IMR-90 (cell line): ENCODE measurements at regions not wholly inside any gene's neighbourhood (a gene's known extent, or its start where the extent isn't known, plus 50 kb on each side); places are given as distances from the start of the nearest gene placed in this dataset.

Source experiments
- ATAC-seq: fragments of 200-7000 bp; cut with Tn5 transposase; 2 replicates; pipeline ENCODE4 v1.9.1; 2020; ENCODE audit warnings: low read depth, mild to moderate bottlenecking, moderate library complexity
- BruUV-seq: library from RNA; stranded (reverse); fragments of 400-500 nt; replicated peaks from 2 replicates; lab custom pipeline; 2021; lab: Mats Ljungman, UMichigan
- CTCF ChIA-PET: fragments of 300-600 bp; formaldehyde crosslinking; extraction: SDS; loops from one replicate; lab custom pipeline; 2021; ENCODE audit warnings: antibody characterized with exemption; lab: Yijun Ruan, JAX
- POLR2A ChIA-PET: fragments of 300-600 bp; sonication (Branson Sonifier 250); formaldehyde crosslinking; loops from one replicate; lab custom pipeline; 2022; ENCODE audit warnings: antibody characterized with exemption; ENCODE audit not compliant: unreplicated experiment; lab: Charles Lee
- DNase-seq: peaks from one replicate; pipeline ENCODE4 v3.0.0; 2013
- H2AFZ ChIP-seq: replicated peaks from 2 replicates; pipeline ENCODE3; 2013; ENCODE audit warnings: low read length, mild to moderate bottlenecking; ENCODE audit not compliant: poor library complexity
- H2AK5ac ChIP-seq: 2 replicates; pipeline ENCODE4 v1.6.1; 2013; ENCODE audit warnings: low read depth, low read length, inconsistent platforms
- H2AK9ac ChIP-seq: replicated peaks from 2 replicates; pipeline ENCODE3; 2013; ENCODE audit warnings: mild to moderate bottlenecking, low read depth, low read length, moderate library complexity; ENCODE audit not compliant: poor library complexity
- H2BK120ac ChIP-seq: 2 replicates; pipeline ENCODE4 v1.6.1; 2013; ENCODE audit warnings: low read depth, low read length, inconsistent platforms
- H2BK15ac ChIP-seq: 3 replicates; pipeline ENCODE4 v1.6.1; 2013; ENCODE audit warnings: low read depth, low read length, inconsistent platforms
- H2BK20ac ChIP-seq: 2 replicates; pipeline ENCODE4 v1.6.1; 2013; ENCODE audit warnings: low read depth, mild to moderate bottlenecking, inconsistent platforms, low read length, moderate library complexity
- H2BK5ac ChIP-seq: 2 replicates; pipeline ENCODE4 v1.6.1; 2013; ENCODE audit warnings: mild to moderate bottlenecking, low read depth, low read length, inconsistent platforms; ENCODE audit not compliant: poor library complexity, severe bottlenecking
- H3K14ac ChIP-seq: replicated peaks from 2 replicates; pipeline ENCODE4 v1.6.1; 2013; ENCODE audit warnings: low read depth, low read length, inconsistent platforms
- H3K18ac ChIP-seq: 2 replicates; pipeline ENCODE4 v1.6.1; 2013; ENCODE audit warnings: low read depth, low read length, control low read depth
- H3K23ac ChIP-seq: 2 replicates; pipeline ENCODE4 v1.6.1; 2013; ENCODE audit warnings: low read depth, low read length, inconsistent platforms
- H3K27ac ChIP-seq: 2 replicates; pipeline ENCODE4 v1.5.1; 2013; ENCODE audit warnings: mild to moderate bottlenecking, control low read depth, low read length; ENCODE audit not compliant: insufficient read depth
- H3K27me3 ChIP-seq: 2 replicates; pipeline ENCODE4 v1.6.1; 2013; ENCODE audit warnings: low read length; ENCODE audit not compliant: control insufficient read depth, insufficient read depth
- H3K36me3 ChIP-seq: 2 replicates; pipeline ENCODE4 v1.6.1; 2013; ENCODE audit warnings: low read length, mixed read lengths; ENCODE audit not compliant: control insufficient read depth, insufficient read depth
- H3K4ac ChIP-seq: 2 replicates; pipeline ENCODE4 v1.6.1; 2013; ENCODE audit warnings: low read depth, low read length, inconsistent platforms
- H3K4me1 ChIP-seq: 2 replicates; pipeline ENCODE4 v1.6.1; 2013; ENCODE audit warnings: low read length, mixed read lengths; ENCODE audit not compliant: control insufficient read depth, insufficient read depth
- H3K4me2 ChIP-seq: 2 replicates; pipeline ENCODE4 v1.6.1; 2013; ENCODE audit warnings: low read depth, mild to moderate bottlenecking, control low read depth, low read length, moderate library complexity
- H3K4me3 ChIP-seq: 2 replicates; pipeline ENCODE4 v1.5.1; 2013; ENCODE audit warnings: low read depth, mild to moderate bottlenecking, control low read depth, low read length, moderate library complexity; ENCODE audit not compliant: insufficient read depth
- H3K56ac ChIP-seq: 2 replicates; pipeline ENCODE4 v1.6.1; 2013; ENCODE audit warnings: low read length, inconsistent platforms; ENCODE audit not compliant: insufficient read depth; ENCODE audit errors: extremely low read depth
- H3K79me1 ChIP-seq, 2 experiments: 2 replicates each; pipeline ENCODE4 v1.6.1; 2013; ENCODE audit warnings: low read length in 2 of 2, inconsistent platforms in 1 of 2, low read depth in 1 of 2
- H3K9ac ChIP-seq: 2 replicates; pipeline ENCODE4 v1.6.1; 2013; ENCODE audit warnings: low read depth, low read length, control low read depth
- H3K9me1 ChIP-seq: 2 replicates; pipeline ENCODE4 v1.6.1; 2013; ENCODE audit warnings: low read length, inconsistent platforms; ENCODE audit not compliant: insufficient read depth
- H3K9me3 ChIP-seq: 2 replicates; pipeline ENCODE4 v1.6.1; 2013; ENCODE audit warnings: low read length; ENCODE audit not compliant: control insufficient read depth, insufficient read depth
- H4K20me1 ChIP-seq: 2 replicates; pipeline ENCODE4 v1.6.1; 2013; ENCODE audit warnings: low read length, inconsistent platforms; ENCODE audit not compliant: insufficient read depth
- H4K5ac ChIP-seq: 2 replicates; pipeline ENCODE4 v1.6.1; 2013; ENCODE audit warnings: mild to moderate bottlenecking, low read depth, low read length, control low read depth
- H4K8ac ChIP-seq, 2 experiments: 2 replicates each; pipeline ENCODE4 v1.6.1; 2013; ENCODE audit warnings: low read depth in 2 of 2, low read length in 2 of 2, control low read depth in 1 of 2, inconsistent platforms in 1 of 2
- H4K91ac ChIP-seq: 2 replicates; pipeline ENCODE4 v1.6.1; 2013; ENCODE audit warnings: low read depth, low read length, inconsistent platforms; ENCODE audit not compliant: insufficient read depth
- CHD1 ChIP-seq: IDR thresholded peaks from 2 replicates; pipeline ENCODE4 v1.6.1; 2012; ENCODE audit warnings: low read depth, low read length, improper control_type of control experiment
- CTCF ChIP-seq: conservative IDR thresholded peaks from 2 replicates; pipeline ENCODE4 v1.5.1; 2012; ENCODE audit warnings: mild to moderate bottlenecking, low read depth, low read length, improper control_type of control experiment
- ELK1 ChIP-seq: fragments of 150-350 bp; IDR thresholded peaks from 2 replicates; pipeline ENCODE4 v1.6.1; 2016; ENCODE audit warnings: low read depth, mild to moderate bottlenecking, low read length, moderate library complexity, borderline replicate concordance
- MXI1 ChIP-seq: IDR thresholded peaks from 2 replicates; pipeline ENCODE4 v1.6.1; 2012; ENCODE audit warnings: low read depth, mild to moderate bottlenecking, low read length, moderate library complexity, borderline replicate concordance
- POLR2A ChIP-seq: IDR thresholded peaks from 2 replicates; pipeline ENCODE4 v1.6.1; 2012; ENCODE audit warnings: mild to moderate bottlenecking, low read depth, low read length
- RAD21 ChIP-seq: IDR thresholded peaks from 2 replicates; pipeline ENCODE4 v1.6.1; 2012; ENCODE audit warnings: low read length, improper control_type of control experiment
- RFX5 ChIP-seq: IDR thresholded peaks from 2 replicates; pipeline ENCODE4 v1.8.0; 2012; ENCODE audit warnings: low read depth, mild to moderate bottlenecking, low read length, moderate library complexity
- SMC3 ChIP-seq: fragments of 150-350 bp; IDR thresholded peaks from 2 replicates; pipeline ENCODE4 v1.6.1; 2016; ENCODE audit warnings: low read depth, mild to moderate bottlenecking, antibody characterized with exemption, low read length, moderate library complexity
- USF2 ChIP-seq: fragments of 150-350 bp; IDR thresholded peaks from 2 replicates; pipeline ENCODE4 v1.6.1; 2017; ENCODE audit warnings: mild to moderate bottlenecking, antibody characterized with exemption, low read length, low read depth
- WGBS, 2 experiments: methylation state at CpG; one replicate each; pipeline versions ENCODE4 v1.1.5 to v1.1.7; 2013; ENCODE audit warnings: missing lambda C conversion rate in 2 of 2; ENCODE audit not compliant: insufficient read length in 1 of 2; ENCODE audit errors: extremely low coverage in 2 of 2; 5-methylcytosine and 5-hydroxymethylcytosine counted together
- dilution Hi-C: fragments of 300-500 bp; cut with HindIII; formaldehyde crosslinking; loops from one replicate; pipeline ENCODE4 v1.14.3; 2018; ENCODE audit warnings: low sequenced_read_pairs; ENCODE audit not compliant: unreplicated experiment
- in situ Hi-C: fragments of 300-500 bp; cut with MboI; formaldehyde crosslinking; loops from 3 replicates; pipeline ENCODE4 v1.14.3; 2019; ENCODE audit warnings: low sequenced_read_pairs, inconsistent platforms, mixed read lengths
- intact Hi-C: fragments of 100-400 bp; cut with micrococcal nuclease; formaldehyde crosslinking; loops from 2 replicates; pipeline ENCODE4 v1.10.0; 2022

GRCh38 chr18:67133669-67134068 lies 382.9 kb downstream of the DSEL start:
- H3K27me3 ChIP-seq: no peaks in the 10 kb centered on the region
- H4K8ac ChIP-seq: no peak overlapping the region
- no peaks in the 10 kb centered on the region for H3K4me1 ChIP-seq
- no CpG with 5 or more reads among the region's 3 CpGs for WGBS, 2 experiments
- H2AK5ac ChIP-seq: no peak overlapping the region
- H3K27ac ChIP-seq: no peak overlapping the region
- no peak overlapping the region for H3K4me2 ChIP-seq
- CTCF ChIA-PET: no interaction called here
- H4K91ac ChIP-seq: no peak overlapping the region
- ATAC-seq: no peak
- POLR2A ChIA-PET: no interaction called here
- no peak overlapping the region for H2AFZ ChIP-seq
- no peaks in the 10 kb centered on the region for H3K9me3 ChIP-seq
- H3K9ac ChIP-seq: no peak overlapping the region
- no peak for DNase-seq
- no peak overlapping the region for H3K18ac ChIP-seq
- H3K4ac ChIP-seq: no peak overlapping the region
- H3K79me1 ChIP-seq: no peaks in the 10 kb centered on the region
- H2BK20ac ChIP-seq: no peak overlapping the region
- no peak overlapping the region for H4K5ac ChIP-seq
- H2BK120ac ChIP-seq: no peak overlapping the region
- no peaks in the 10 kb centered on the region for H3K9me1 ChIP-seq
- no TSS peak for BruUV-seq
- H3K56ac ChIP-seq: no peak overlapping the region
- H2BK15ac ChIP-seq: no peak overlapping the region
- intact Hi-C loops (no loop called here), dilution Hi-C loops (no loop called here), in situ Hi-C loops (no loop called here)
- H3K23ac ChIP-seq: no peak overlapping the region
- H3K14ac ChIP-seq: no peak overlapping the region
- no peak overlapping the region for H2AK9ac ChIP-seq
- no peaks in the 10 kb centered on the region for H3K36me3 ChIP-seq
- TF ChIP-seq RFX5: no peak
- no peak for TF ChIP-seq POLR2A
- TF ChIP-seq MXI1: no peak
- TF ChIP-seq CTCF: no peak
- TF ChIP-seq USF2: no peak
- no peak for TF ChIP-seq RAD21
- no peak for TF ChIP-seq SMC3
- TF ChIP-seq CHD1: no peak
- no peak for TF ChIP-seq ELK1
- no peak overlapping the region for H3K4me3 ChIP-seq
- H4K20me1 ChIP-seq: no peaks in the 10 kb centered on the region
- H2BK5ac ChIP-seq: no peak overlapping the region
